ENCODE measurements at regions not wholly inside any gene's neighbourhood (a gene's known extent, or its start where the extent isn't known, plus 50 kb on each side); places are given as distances from the start of the nearest gene placed in this dataset.

DNA sequence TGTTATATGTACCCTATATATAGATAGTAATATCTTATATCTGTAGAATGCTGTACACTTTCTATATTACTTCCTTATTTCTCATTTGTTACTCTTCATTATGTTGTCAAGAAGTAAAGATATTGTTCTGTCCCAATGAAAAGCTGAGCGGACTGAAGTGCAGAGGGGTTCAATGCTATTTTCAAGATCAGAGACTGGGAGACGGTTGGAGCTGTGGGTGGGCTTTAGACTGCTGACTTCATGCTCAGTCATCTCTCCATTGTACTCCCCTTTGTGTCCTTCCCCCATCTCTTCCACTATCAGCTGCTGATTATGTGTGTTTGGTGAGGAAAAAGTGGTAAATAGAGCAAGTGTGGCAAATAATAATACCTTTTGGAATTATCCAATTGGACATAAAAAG is 532.3 kb upstream of the ZNF608 start:
- in situ Hi-C loops (cut with MboI; ENCODE audit: low sequenced_read_pairs in 4 of 4) = no loop called here
- H3K36me3 ChIP-seq = no peaks in the 10 kb centered on the region
- H3K4me1 ChIP-seq = peaks cover 0 to 11% of the 10 kb centered on the region in 2 donors
- no peak for TF ChIP-seq POLR2A (IDR thresholded peaks at IDR 0.05)
- TF ChIP-seq, protein P1, sequence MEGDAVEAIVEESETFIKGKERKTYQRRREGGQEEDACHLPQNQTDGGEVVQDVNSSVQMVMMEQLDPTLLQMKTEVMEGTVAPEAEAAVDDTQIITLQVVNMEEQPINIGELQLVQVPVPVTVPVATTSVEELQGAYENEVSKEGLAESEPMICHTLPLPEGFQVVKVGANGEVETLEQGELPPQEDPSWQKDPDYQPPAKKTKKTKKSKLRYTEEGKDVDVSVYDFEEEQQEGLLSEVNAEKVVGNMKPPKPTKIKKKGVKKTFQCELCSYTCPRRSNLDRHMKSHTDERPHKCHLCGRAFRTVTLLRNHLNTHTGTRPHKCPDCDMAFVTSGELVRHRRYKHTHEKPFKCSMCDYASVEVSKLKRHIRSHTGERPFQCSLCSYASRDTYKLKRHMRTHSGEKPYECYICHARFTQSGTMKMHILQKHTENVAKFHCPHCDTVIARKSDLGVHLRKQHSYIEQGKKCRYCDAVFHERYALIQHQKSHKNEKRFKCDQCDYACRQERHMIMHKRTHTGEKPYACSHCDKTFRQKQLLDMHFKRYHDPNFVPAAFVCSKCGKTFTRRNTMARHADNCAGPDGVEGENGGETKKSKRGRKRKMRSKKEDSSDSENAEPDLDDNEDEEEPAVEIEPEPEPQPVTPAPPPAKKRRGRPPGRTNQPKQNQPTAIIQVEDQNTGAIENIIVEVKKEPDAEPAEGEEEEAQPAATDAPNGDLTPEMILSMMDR (IDR thresholded peaks at IDR 0.05 in 4 of 5, conservative IDR thresholded peaks at IDR 0.05 in 1 of 5) = no peak
- DNase-seq (no peak), ATAC-seq (no peak)
- no peaks in the 10 kb centered on the region for H3K27me3 ChIP-seq
- no peak overlapping the region for H3K27ac ChIP-seq
- H3K4me3 ChIP-seq = no peak overlapping the region
- intact Hi-C loops (cut with DNase I; ENCODE audit: low total_unique reads) = no loop called here
- no peaks in the 10 kb centered on the region for H3K9me3 ChIP-seq

DNA sequence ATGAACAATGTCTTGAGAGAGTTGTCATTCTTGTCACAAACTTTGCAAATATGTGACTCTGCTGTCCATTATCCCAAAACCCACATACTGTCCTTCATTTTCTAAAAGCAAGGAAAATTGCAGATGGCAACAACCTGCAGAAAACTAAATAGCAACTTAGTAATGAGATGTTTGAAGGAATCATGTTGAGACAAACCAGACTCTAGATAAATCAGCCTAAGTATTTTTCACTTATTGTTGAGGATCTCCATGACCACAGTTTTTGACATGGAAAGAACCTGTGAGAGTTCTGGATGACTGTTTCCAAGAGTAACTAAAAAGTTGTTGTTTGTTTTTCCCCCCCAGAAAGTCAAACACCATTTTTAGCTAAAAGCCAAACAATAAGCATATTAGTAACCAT is 535.2 kb upstream of the ZNF608 start:
- Histone ChIP-seq H3K27ac (no peak overlapping the region), H3K4me3 (no peak overlapping the region), H3K9me3 (no peaks in the 10 kb centered on the region), H3K36me3 (no peaks in the 10 kb centered on the region), H3K27me3 (no peaks in the 10 kb centered on the region), H3K4me1 (no peaks in the 10 kb centered on the region)
- in situ Hi-C loops (cut with MboI; ENCODE audit: low sequenced_read_pairs in 4 of 4) = no loop called here
- intact Hi-C loops (cut with DNase I; ENCODE audit: low total_unique reads) = no loop called here
- no peak for TF ChIP-seq POLR2A (IDR thresholded peaks at IDR 0.05)
- TF ChIP-seq, protein P1 (IDR thresholded peaks at IDR 0.05 in 4 of 5, conservative IDR thresholded peaks at IDR 0.05 in 1 of 5) = no peak
- DNase-seq = no peak
- no peak for ATAC-seq

DNA sequence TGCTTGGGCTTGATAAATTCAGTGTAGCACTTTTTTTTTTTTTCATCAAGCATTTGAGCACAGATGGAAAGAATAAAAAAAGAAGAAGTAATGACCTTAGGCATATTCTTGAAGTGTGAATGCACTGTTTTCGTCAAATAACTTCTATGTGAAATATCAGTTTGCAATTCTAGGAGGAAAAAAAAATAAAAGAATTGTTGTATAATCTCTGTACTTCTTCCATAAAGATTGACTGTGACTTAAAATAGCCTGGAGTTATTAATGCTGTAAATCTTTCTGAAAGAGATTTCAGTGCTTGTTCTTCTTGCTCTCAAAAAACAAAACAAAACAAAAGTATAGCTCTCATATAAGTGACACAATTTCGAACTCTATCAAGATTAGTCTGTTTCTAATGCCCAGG is 536.9 kb upstream of the ZNF608 start:
- Histone ChIP-seq H3K36me3 (no peaks in the 10 kb centered on the region), H3K9me3 (no peaks in the 10 kb centered on the region), H3K4me1 (no peaks in the 10 kb centered on the region), H3K27ac (no peak overlapping the region), H3K27me3 (no peaks in the 10 kb centered on the region), H3K4me3 (no peak overlapping the region)
- ATAC-seq (no peak), DNase-seq (no peak)
- no peak for TF ChIP-seq POLR2A (IDR thresholded peaks at IDR 0.05)
- TF ChIP-seq, protein P1 (IDR thresholded peaks at IDR 0.05 in 4 of 5, conservative IDR thresholded peaks at IDR 0.05 in 1 of 5) = no peak
- intact Hi-C loops (cut with DNase I; ENCODE audit: low total_unique reads) = no loop called here
- in situ Hi-C loops (cut with MboI; ENCODE audit: low sequenced_read_pairs in 4 of 4) = no loop called here

DNA sequence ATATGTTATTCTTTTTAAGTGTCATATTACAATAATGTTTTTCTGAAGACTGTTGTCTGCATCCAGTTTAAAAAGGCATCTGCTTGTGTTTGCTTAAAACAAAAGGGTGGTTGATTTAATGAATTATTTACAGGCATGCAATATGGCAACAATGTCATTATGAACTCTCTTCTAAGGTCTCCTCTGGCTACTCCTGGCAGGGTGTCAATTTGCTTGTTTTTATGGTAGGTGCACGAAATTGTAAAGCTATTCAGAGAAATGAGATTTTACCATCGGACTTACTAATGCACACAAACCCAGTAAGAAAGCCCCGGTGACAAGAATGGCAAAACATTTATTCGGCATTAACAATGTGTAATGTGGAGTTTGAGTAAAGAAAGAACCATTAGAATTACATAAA is 539.8 kb upstream of the ZNF608 start:
- H3K9me3 ChIP-seq = no peaks in the 10 kb centered on the region
- DNase-seq (no peak), ATAC-seq (no peak)
- H3K36me3 ChIP-seq = no peaks in the 10 kb centered on the region
- no peak overlapping the region for H3K4me3 ChIP-seq
- no peak overlapping the region for H3K27ac ChIP-seq
- intact Hi-C loops (cut with DNase I; ENCODE audit: low total_unique reads) (no loop called here), in situ Hi-C loops (cut with MboI; ENCODE audit: low sequenced_read_pairs in 4 of 4) (no loop called here)
- TF ChIP-seq, protein P1 (IDR thresholded peaks at IDR 0.05 in 4 of 5, conservative IDR thresholded peaks at IDR 0.05 in 1 of 5) = no peak
- no peak for TF ChIP-seq POLR2A (IDR thresholded peaks at IDR 0.05)
- H3K27me3 ChIP-seq = no peaks in the 10 kb centered on the region
- H3K4me1 ChIP-seq = no peaks in the 10 kb centered on the region

DNA sequence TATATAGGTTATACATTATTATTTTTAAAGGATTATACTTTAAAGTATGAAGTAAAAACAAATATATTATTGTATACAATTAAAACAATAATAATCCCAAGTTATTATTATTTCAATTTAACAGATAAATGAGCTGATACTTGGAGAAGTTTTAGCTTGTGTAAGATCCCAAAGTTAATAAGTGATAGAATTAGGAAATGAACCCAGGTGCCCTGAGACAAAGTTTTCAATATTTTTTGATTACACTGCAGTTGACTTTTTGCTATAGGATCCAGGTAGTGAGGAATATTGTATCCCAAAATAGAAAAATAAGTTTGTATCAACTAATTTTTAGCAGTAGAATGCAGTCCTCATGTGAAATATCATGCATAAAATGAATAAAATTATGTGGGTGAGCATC is 543.2 kb upstream of the ZNF608 start:
- in situ Hi-C loops (cut with MboI; ENCODE audit: low sequenced_read_pairs in 4 of 4) = no loop called here
- H3K9me3 ChIP-seq = no peaks in the 10 kb centered on the region
- intact Hi-C loops (cut with DNase I; ENCODE audit: low total_unique reads) = no loop called here
- H3K27ac ChIP-seq = no peak overlapping the region
- no peaks in the 10 kb centered on the region for H3K27me3 ChIP-seq
- ATAC-seq = no peak
- H3K36me3 ChIP-seq = no peaks in the 10 kb centered on the region
- no peak for DNase-seq
- no peaks in the 10 kb centered on the region for H3K4me1 ChIP-seq
- TF ChIP-seq, protein P1 (IDR thresholded peaks at IDR 0.05 in 4 of 5, conservative IDR thresholded peaks at IDR 0.05 in 1 of 5) = no peak
- TF ChIP-seq POLR2A (IDR thresholded peaks at IDR 0.05) = no peak
- no peak overlapping the region for H3K4me3 ChIP-seq

Data from gastrocnemius medialis (tissue), 4 donors.